Neural progenitor cell (in vitro differentiated cells): ENCODE measurements at regions not wholly inside any gene's neighbourhood (a gene's known extent, or its start where the extent isn't known, plus 50 kb on each side); places are given as distances from the start of the nearest gene placed in this dataset.

ENCODE experiments used
- DNase-seq: peaks from one replicate; pipeline ENCODE4 v3.0.0-alpha.2; 2016; ENCODE audit warnings: low spot score
- H2AFZ ChIP-seq: fragments of 200-600 bp; sonication (generic); replicated peaks from 2 replicates; pipeline ENCODE4 v1.6.1; 2016; ENCODE audit warnings: antibody characterized with exemption
- H3F3A ChIP-seq: fragments of 200-600 bp; sonication (generic); 2 replicates; pipeline ENCODE4 v1.6.1; 2016; ENCODE audit warnings: antibody characterized with exemption, low read depth
- H3K27ac ChIP-seq: fragments of 200-600 bp; sonication (generic); 2 replicates; pipeline ENCODE4 v1.5.1; 2016; ENCODE audit warnings: mild to moderate bottlenecking
- H3K27me3 ChIP-seq: fragments of 200-600 bp; sonication (generic); 2 replicates; pipeline ENCODE4 v1.6.1; 2016; ENCODE audit warnings: mild to moderate bottlenecking, moderate library complexity
- H3K36me3 ChIP-seq: fragments of 200-600 bp; sonication (generic); 2 replicates; pipeline ENCODE4 v1.5.1; 2016
- H3K4me1 ChIP-seq: fragments of 200-600 bp; sonication (generic); 2 replicates; pipeline ENCODE4 v1.6.1; 2016; ENCODE audit warnings: mixed run types
- H3K4me2 ChIP-seq: fragments of 200-600 bp; sonication (generic); 2 replicates; pipeline ENCODE4 v1.6.1; 2016
- H3K4me3 ChIP-seq: fragments of 200-600 bp; sonication (generic); 2 replicates; pipeline ENCODE4 v1.5.1; 2016
- H3K79me2 ChIP-seq: fragments of 200-600 bp; sonication (generic); 2 replicates; pipeline ENCODE4 v1.6.1; 2016; ENCODE audit warnings: low read depth
- H3K9ac ChIP-seq: fragments of 200-600 bp; sonication (generic); 2 replicates; pipeline ENCODE4 v1.6.1; 2016
- H3K9me3 ChIP-seq: fragments of 200-600 bp; sonication (generic); 2 replicates; pipeline ENCODE4 v1.5.1; 2016; ENCODE audit warnings: low read depth
- H4K20me1 ChIP-seq: fragments of 200-600 bp; sonication (generic); 2 replicates; pipeline ENCODE4 v1.6.1; 2016; ENCODE audit warnings: low read depth
- H3K27ac Mint-ChIP-seq: 3 replicates; pipeline ENCODE4 v1.8.0; 2021; ENCODE audit warnings: mixed read lengths
- H3K27me3 Mint-ChIP-seq: 2 replicates; pipeline ENCODE4 v1.8.0; 2022; ENCODE audit warnings: low read depth, mild to moderate bottlenecking, inconsistent platforms, moderate library complexity, mixed read lengths; ENCODE audit not compliant: insufficient read depth
- H3K36me3 Mint-ChIP-seq: 3 replicates; pipeline ENCODE4 v1.8.0; 2021; ENCODE audit warnings: mixed read lengths
- H3K4me1 Mint-ChIP-seq: 3 replicates; pipeline ENCODE4 v1.8.0; 2021; ENCODE audit warnings: mixed read lengths
- H3K4me3 Mint-ChIP-seq: 3 replicates; pipeline ENCODE4 v1.8.0; 2021; ENCODE audit warnings: mild to moderate bottlenecking, moderate library complexity, mixed read lengths
- H3K9me3 Mint-ChIP-seq: 3 replicates; pipeline ENCODE4 v1.8.0; 2020; ENCODE audit warnings: mixed read lengths
- CTCF ChIP-seq: fragments of 200-600 bp; sonication (generic); IDR thresholded peaks from 2 replicates; pipeline ENCODE4 v1.5.1; 2017; ENCODE audit warnings: antibody characterized with exemption, mild to moderate bottlenecking
- EZH2 ChIP-seq: fragments of 200-600 bp; sonication (generic); IDR thresholded peaks from 2 replicates; pipeline ENCODE4 v1.6.1; 2017; ENCODE audit warnings: antibody characterized with exemption, mild to moderate bottlenecking, moderate library complexity
- EZH2phosphoT487 ChIP-seq: fragments of 200-600 bp; sonication (generic); IDR thresholded peaks from 2 replicates; pipeline ENCODE4 v1.6.1; 2017; ENCODE audit warnings: antibody characterized with exemption

GRCh38 chr16:7132465-7132864 lies 200.2 kb upstream of the RBFOX1 start:
- no peak overlapping the region for H3K4me2 ChIP-seq
- Mint-ChIP-seq H3K36me3 (no peaks in the 10 kb centered on the region), H3K27ac (no peak overlapping the region), H3K27me3 (no peaks in the 10 kb centered on the region), H3K4me3 (no peak overlapping the region), H3K4me1 (peaks cover 14% of the 10 kb centered on the region), H3K9me3 (no peaks in the 10 kb centered on the region)
- no peaks in the 10 kb centered on the region for H4K20me1 ChIP-seq
- no peak overlapping the region for H3K4me3 ChIP-seq
- TF ChIP-seq CTCF: no peak
- no peak for TF ChIP-seq EZH2
- TF ChIP-seq EZH2phosphoT487: no peak
- H3K27ac ChIP-seq: no peak overlapping the region
- no peak overlapping the region for H3K9ac ChIP-seq
- H3K36me3 ChIP-seq: no peaks in the 10 kb centered on the region
- H3K79me2 ChIP-seq: no peaks in the 10 kb centered on the region
- H3F3A ChIP-seq: no peaks in the 10 kb centered on the region
- H3K4me1 ChIP-seq: peaks cover 4% of the 10 kb centered on the region
- no peak overlapping the region for H2AFZ ChIP-seq
- DNase-seq: no peak
- no peaks in the 10 kb centered on the region for H3K9me3 ChIP-seq
- no peaks in the 10 kb centered on the region for H3K27me3 ChIP-seq

GRCh38 chr16:7124701-7125100 lies 207.9 kb upstream of the RBFOX1 start:
- H3K36me3 Mint-ChIP-seq: no peaks in the 10 kb centered on the region
- Histone ChIP-seq H3K36me3 (no peaks in the 10 kb centered on the region), H3K27me3 (peaks cover 14% of the 10 kb centered on the region), H3K9ac (no peak overlapping the region), H3F3A (no peaks in the 10 kb centered on the region), H3K9me3 (no peaks in the 10 kb centered on the region), H3K79me2 (no peaks in the 10 kb centered on the region), H3K4me1 (no peaks in the 10 kb centered on the region), H3K4me3 (no peak overlapping the region), H3K4me2 (no peak overlapping the region), H4K20me1 (no peaks in the 10 kb centered on the region), H2AFZ (no peak overlapping the region), H3K27ac (no peak overlapping the region)
- TF ChIP-seq EZH2phosphoT487 (no peak), EZH2 (no peak), CTCF (no peak)
- H3K4me3 Mint-ChIP-seq: no peak overlapping the region
- H3K9me3 Mint-ChIP-seq: no peaks in the 10 kb centered on the region
- no peak for DNase-seq
- no peak overlapping the region for H3K27ac Mint-ChIP-seq
- no peaks in the 10 kb centered on the region for H3K27me3 Mint-ChIP-seq
- peaks cover 3% of the 10 kb centered on the region for H3K4me1 Mint-ChIP-seq

- Histone ChIP-seq H3K4me2 (no peak overlapping the region), H3K79me2 (no peaks in the 10 kb centered on the region), H3K27me3 (peaks cover 14% of the 10 kb centered on the region), H3K4me1 (no peaks in the 10 kb centered on the region), H3K9ac (no peak overlapping the region), H4K20me1 (no peaks in the 10 kb centered on the region), H3K36me3 (no peaks in the 10 kb centered on the region), H3F3A (no peaks in the 10 kb centered on the region), H2AFZ (no peak overlapping the region), H3K27ac (no peak overlapping the region), H3K4me3 (no peak overlapping the region), H3K9me3 (no peaks in the 10 kb centered on the region)
- no peaks in the 10 kb centered on the region for H3K36me3 Mint-ChIP-seq
- no peaks in the 10 kb centered on the region for H3K9me3 Mint-ChIP-seq
- peaks cover 3% of the 10 kb centered on the region for H3K4me1 Mint-ChIP-seq
- no peak for TF ChIP-seq EZH2phosphoT487
- no peak for DNase-seq
- H3K4me3 Mint-ChIP-seq: no peak overlapping the region
- H3K27ac Mint-ChIP-seq: no peak overlapping the region
- H3K27me3 Mint-ChIP-seq: no peaks in the 10 kb centered on the region
Measured at GRCh38 chr16:7124242-7124641, 208.4 kb upstream of the RBFOX1 start.

GRCh38 chr16:7116734-7117133 lies 215.9 kb upstream of the RBFOX1 start:
- H3K36me3 Mint-ChIP-seq: no peaks in the 10 kb centered on the region
- no peaks in the 10 kb centered on the region for H3K9me3 Mint-ChIP-seq
- Histone ChIP-seq H2AFZ (no peak overlapping the region), H3K36me3 (no peaks in the 10 kb centered on the region), H3K4me1 (peaks cover 5% of the 10 kb centered on the region), H4K20me1 (no peaks in the 10 kb centered on the region), H3K9ac (no peak overlapping the region), H3K9me3 (no peaks in the 10 kb centered on the region), H3K27ac (no peak overlapping the region), H3F3A (no peaks in the 10 kb centered on the region), H3K79me2 (no peaks in the 10 kb centered on the region), H3K4me2 (no peak overlapping the region), H3K4me3 (no peak overlapping the region), H3K27me3 (peaks cover 7% of the 10 kb centered on the region)
- DNase-seq: no peak
- TF ChIP-seq CTCF (no peak), EZH2 (no peak), EZH2phosphoT487 (no peak)
- no peaks in the 10 kb centered on the region for H3K27me3 Mint-ChIP-seq
- H3K4me1 Mint-ChIP-seq: peaks cover 6% of the 10 kb centered on the region
- no peak overlapping the region for H3K4me3 Mint-ChIP-seq
- H3K27ac Mint-ChIP-seq: no peak overlapping the region
